ENCODE measurements at regions not wholly inside any gene's neighbourhood (a gene's known extent, or its start where the extent isn't known, plus 50 kb on each side); places are given as distances from the start of the nearest gene placed in this dataset.

DNA sequence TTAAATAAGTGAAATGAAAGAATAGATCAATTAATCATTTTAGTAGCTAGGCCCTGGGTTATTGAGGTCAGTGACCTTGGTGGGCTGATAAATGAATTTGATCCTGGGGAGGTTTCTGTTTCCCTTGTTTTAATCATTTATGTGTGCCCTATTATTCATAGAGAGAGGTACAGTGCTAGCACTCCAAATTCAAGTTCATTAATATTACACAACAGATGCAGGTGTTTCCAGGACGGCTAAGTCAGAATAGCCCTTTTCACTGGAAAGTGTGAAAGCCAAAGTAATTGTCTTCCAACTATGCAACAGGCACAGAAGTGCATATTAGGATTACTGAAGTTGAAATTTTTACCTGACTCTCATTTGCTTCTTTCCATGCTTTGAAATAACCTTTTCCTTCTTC is 61.7 kb upstream of the SGK1 start:
- no peak for DNase-seq

- DNase-seq: no peak
Observed at GRCh38 chr6:134379076-134379475, 61.2 kb upstream of the SGK1 start.

GRCh38 chr6:134378426-134378825 is 60.5 kb upstream of the SGK1 start:
- no peak for DNase-seq

DNA sequence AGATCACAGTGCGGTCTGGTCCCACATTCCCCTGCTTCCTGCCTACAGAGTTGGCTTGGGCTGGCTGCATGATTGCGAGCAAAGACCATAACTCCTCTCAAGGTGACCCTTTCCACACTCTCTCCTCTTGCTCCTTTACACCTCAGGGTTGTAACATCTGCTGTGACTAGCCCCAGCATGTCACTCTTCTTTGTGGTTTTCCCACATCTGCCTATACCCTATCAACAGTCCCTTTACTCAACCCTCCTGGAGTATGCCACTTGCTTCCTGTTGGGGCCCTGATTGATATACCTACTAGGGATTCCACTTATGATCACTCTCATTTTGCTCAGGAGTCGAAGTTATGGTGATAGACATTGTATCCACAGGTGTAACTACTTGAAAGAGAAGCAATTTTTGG is 58.9 kb upstream of the SGK1 start:
- DNase-seq: no peak

- DNase-seq: no peak
Observed at GRCh38 chr6:134375220-134375580, 57.3 kb upstream of the SGK1 start.

- no peak for DNase-seq
Observed at GRCh38 chr6:134374491-134375219, 56.7 kb upstream of the SGK1 start.

DNA sequence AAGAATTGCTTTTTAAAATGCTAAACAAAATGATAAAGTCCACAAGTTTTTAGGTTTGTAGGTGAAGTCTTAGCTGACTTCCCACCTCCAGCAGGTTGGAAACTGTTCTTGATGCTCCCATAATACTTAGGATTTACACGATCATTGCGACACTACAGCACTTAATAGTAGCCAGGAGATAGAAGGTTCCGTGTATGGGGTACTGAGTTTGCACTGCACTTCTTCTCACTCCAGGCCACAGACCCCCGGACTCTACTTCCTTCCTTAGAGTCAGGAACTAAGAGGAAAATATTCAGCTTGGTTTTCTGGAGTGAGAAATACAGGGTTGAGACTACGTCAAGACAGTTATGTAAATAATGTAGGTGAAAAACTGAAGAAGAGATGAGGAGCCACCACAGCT is 56.1 kb upstream of the SGK1 start:
- no peak for DNase-seq

DNA sequence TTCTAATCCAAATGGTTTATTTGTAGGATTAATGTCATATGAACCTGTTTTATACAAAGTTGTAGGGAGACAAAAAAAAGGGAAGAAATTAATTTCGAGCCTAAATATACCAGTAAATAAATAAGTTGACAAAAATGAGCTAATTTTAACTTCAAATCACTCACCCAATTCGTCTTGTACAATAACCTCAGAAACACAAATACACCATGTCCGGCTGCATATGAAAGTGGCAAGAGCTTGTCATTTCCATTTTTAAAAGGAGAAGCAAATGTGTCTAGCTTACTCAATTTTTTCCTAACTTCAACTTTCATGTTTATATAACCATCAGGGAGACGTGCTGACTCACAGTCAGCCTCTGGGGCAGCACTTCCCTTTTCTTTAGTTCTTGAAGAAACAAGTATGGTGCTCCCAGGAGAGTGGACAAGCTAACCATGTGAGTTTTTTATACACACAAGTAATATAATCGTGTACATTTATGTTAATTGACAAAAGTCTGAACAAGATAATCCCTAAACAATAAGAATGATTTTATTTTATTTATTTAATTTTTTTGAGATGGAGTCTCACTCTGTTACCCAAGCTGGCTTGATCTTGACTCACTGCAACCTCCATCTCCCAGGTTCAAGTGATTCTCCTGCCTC is 55.5 kb upstream of the SGK1 start:
- no peak for DNase-seq

GRCh38 chr6:134372603-134373281 is 54.8 kb upstream of the SGK1 start:
- no peak for DNase-seq

- DNase-seq: no peak
Observed at GRCh38 chr6:134368670-134369069, 50.8 kb upstream of the SGK1 start.

All from hippocampal formation (tissue), 2 donors.